Chondrocyte (in vitro differentiated cells): ENCODE measurements at regions not wholly inside any gene's neighbourhood (a gene's known extent, or its start where the extent isn't known, plus 50 kb on each side); places are given as distances from the start of the nearest gene placed in this dataset.

Experiments
- DNase-seq: peaks from one replicate; pipeline ENCODE4 v3.0.0; 2021; ENCODE audit warnings: mixed read lengths, low spot score
- H3K27ac Mint-ChIP-seq: one replicate; pipeline ENCODE4 v1.8.0; 2021; ENCODE audit warnings: mild to moderate bottlenecking, moderate library complexity, mixed read lengths; ENCODE audit not compliant: unreplicated experiment
- H3K27me3 Mint-ChIP-seq: 2 replicates; pipeline ENCODE4 v1.8.0; 2021; ENCODE audit warnings: low read depth, mixed read lengths
- H3K36me3 Mint-ChIP-seq: 2 replicates; pipeline ENCODE4 v1.8.0; 2021; ENCODE audit warnings: low read depth, mixed read lengths
- H3K4me1 Mint-ChIP-seq: 2 replicates; pipeline ENCODE4 v1.8.0; 2021; ENCODE audit warnings: low read depth, mild to moderate bottlenecking, mixed read lengths
- H3K4me3 Mint-ChIP-seq: one replicate; pipeline ENCODE4 v1.8.0; 2021; ENCODE audit warnings: mild to moderate bottlenecking, moderate library complexity, mixed read lengths; ENCODE audit not compliant: unreplicated experiment
- H3K9me3 Mint-ChIP-seq: 2 replicates; pipeline ENCODE4 v1.8.0; 2021; ENCODE audit warnings: low read depth, mixed read lengths
- TF ChIP-seq, protein P1 (sequence below): fragments of 200-600 bp; sonication (generic); IDR thresholded peaks from 2 replicates; pipeline ENCODE4 v1.5.0; 2021; ENCODE audit warnings: antibody characterized with exemption, mild to moderate bottlenecking, moderate library complexity

GRCh38 chr1:217373761-217374701 lies 256.9 kb downstream of the GPATCH2 start:
- Mint-ChIP-seq H3K27me3 (peaks cover 2% of the 10 kb centered on the region), H3K4me3 (no peak overlapping the region), H3K27ac (no peak overlapping the region), H3K4me1 (no peaks in the 10 kb centered on the region), H3K36me3 (peaks cover 4% of the 10 kb centered on the region), H3K9me3 (peaks cover 27% of the 10 kb centered on the region)
- DNase-seq: no peak
- TF ChIP-seq, protein P1, sequence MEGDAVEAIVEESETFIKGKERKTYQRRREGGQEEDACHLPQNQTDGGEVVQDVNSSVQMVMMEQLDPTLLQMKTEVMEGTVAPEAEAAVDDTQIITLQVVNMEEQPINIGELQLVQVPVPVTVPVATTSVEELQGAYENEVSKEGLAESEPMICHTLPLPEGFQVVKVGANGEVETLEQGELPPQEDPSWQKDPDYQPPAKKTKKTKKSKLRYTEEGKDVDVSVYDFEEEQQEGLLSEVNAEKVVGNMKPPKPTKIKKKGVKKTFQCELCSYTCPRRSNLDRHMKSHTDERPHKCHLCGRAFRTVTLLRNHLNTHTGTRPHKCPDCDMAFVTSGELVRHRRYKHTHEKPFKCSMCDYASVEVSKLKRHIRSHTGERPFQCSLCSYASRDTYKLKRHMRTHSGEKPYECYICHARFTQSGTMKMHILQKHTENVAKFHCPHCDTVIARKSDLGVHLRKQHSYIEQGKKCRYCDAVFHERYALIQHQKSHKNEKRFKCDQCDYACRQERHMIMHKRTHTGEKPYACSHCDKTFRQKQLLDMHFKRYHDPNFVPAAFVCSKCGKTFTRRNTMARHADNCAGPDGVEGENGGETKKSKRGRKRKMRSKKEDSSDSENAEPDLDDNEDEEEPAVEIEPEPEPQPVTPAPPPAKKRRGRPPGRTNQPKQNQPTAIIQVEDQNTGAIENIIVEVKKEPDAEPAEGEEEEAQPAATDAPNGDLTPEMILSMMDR: no peak

DNA sequence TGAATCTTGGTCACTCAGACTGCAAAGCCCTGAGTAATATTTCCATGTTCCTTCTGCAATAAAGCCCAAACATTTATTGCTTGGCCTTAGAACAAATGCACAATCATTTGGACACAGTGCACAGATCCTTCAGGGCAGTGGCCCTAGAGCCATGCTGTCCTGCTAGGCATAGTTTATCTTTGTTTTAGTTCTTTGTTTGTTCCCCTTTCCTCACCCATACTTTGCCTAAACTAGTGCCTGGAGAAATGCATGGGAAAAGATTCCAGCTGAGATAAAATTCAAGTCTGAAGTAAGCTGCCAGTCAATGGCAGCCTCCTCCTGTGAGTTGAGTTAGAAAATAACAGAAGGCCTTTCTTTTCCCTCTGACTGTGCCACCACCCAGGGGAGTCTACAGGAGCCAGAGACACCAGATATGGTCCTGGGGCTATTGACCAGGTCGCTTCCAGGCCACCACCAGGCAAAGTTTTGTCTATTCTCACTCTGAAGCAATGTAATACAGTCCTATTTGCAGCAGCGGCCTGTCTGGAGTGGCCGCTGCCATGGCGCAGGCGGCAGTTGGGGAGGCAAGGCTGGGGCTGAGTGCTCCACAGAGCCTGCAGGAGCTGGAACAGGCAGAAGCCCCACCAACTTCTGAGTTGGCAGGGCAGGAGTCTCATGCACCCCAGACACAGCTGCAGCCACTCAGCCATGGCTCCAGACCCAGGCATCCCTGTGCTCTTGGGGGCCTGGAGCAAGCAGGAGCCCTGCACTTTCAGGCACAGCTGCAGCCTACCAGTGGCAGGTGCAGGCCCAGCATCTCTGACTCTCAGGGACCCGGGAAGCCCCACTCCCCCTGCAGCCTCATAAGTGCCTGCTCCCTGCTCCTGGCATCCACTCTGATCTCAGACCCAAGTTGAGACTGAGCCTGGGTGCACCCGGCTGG lies 258.6 kb downstream of the GPATCH2 start:
- Mint-ChIP-seq H3K4me1 (no peaks in the 10 kb centered on the region), H3K9me3 (peaks cover 12% of the 10 kb centered on the region), H3K4me3 (no peak overlapping the region), H3K36me3 (peaks cover 3% of the 10 kb centered on the region), H3K27me3 (peaks cover 2% of the 10 kb centered on the region), H3K27ac (no peak overlapping the region)
- DNase-seq: no peak
- TF ChIP-seq, protein P1: no peak

- Mint-ChIP-seq H3K4me3 (no peak overlapping the region), H3K9me3 (peaks cover under 1% of the 10 kb centered on the region), H3K27ac (no peak overlapping the region)
Measured at GRCh38 chr1:217370757-217371156, 260.1 kb downstream of the GPATCH2 start.

GRCh38 chr1:217369996-217370551 lies 260.8 kb downstream of the GPATCH2 start:
- TF ChIP-seq, protein P1: no peak
- DNase-seq: no peak
- no peak overlapping the region for H3K4me3 Mint-ChIP-seq
- H3K36me3 Mint-ChIP-seq: no peaks in the 10 kb centered on the region
- peaks cover 4% of the 10 kb centered on the region for H3K27me3 Mint-ChIP-seq
- H3K9me3 Mint-ChIP-seq: no peaks in the 10 kb centered on the region
- no peak overlapping the region for H3K27ac Mint-ChIP-seq
- no peaks in the 10 kb centered on the region for H3K4me1 Mint-ChIP-seq

More at GRCh38 chr1:217370757-217371156, 260.1 kb downstream of the GPATCH2 start:
- H3K27me3 Mint-ChIP-seq: peaks cover 4% of the 10 kb centered on the region
- DNase-seq: no peak
- no peaks in the 10 kb centered on the region for H3K4me1 Mint-ChIP-seq
- no peaks in the 10 kb centered on the region for H3K36me3 Mint-ChIP-seq
- TF ChIP-seq, protein P1: no peak
